Esophagus squamous epithelium (tissue), 4 donors: ENCODE measurements at regions not wholly inside any gene's neighbourhood (a gene's known extent, or its start where the extent isn't known, plus 50 kb on each side); places are given as distances from the start of the nearest gene placed in this dataset.

Experiments used
- CTCF ChIP-seq, 6 experiments: fragments of 450-650 bp in 4 of 6; fragments of 200-600 bp in 2 of 6; sonication (generic) in 2 of 6; IDR thresholded peaks; one replicate each; pipeline ENCODE4 v1.5.1; 2016 to 2019; ENCODE audit warnings: antibody characterized with exemption in 6 of 6, mild to moderate bottlenecking in 4 of 6, moderate library complexity in 4 of 6
- POLR2A ChIP-seq, 4 donors: fragments of 450-650 bp; IDR thresholded peaks; one replicate each; pipeline ENCODE4 v1.6.1; 2017; ENCODE audit warnings: antibody characterized with exemption in 4 of 4, mild to moderate bottlenecking in 4 of 4, moderate library complexity in 3 of 4

- no peak for TF ChIP-seq CTCF (IDR thresholded peaks at IDR 0.05)
- TF ChIP-seq POLR2A (IDR thresholded peaks at IDR 0.05) = no peak
These were observed 64.1 kb upstream of the RPS6KA2 start for GRCh38 chr6:166691199-166691598.
